Colonic mucosa (tissue), 4 donors: ENCODE measurements at regions not wholly inside any gene's neighbourhood (a gene's known extent, or its start where the extent isn't known, plus 50 kb on each side); places are given as distances from the start of the nearest gene placed in this dataset.

Source experiments
- DNase-seq: peaks from one replicate; pipeline ENCODE4 v3.0.0-alpha.2; 2020
- H3K27ac ChIP-seq: fragments of 200-600 bp; one replicate; pipeline ENCODE4 v1.8.0; 2021
- H3K27me3 ChIP-seq: fragments of 200-600 bp; one replicate; pipeline ENCODE4 v1.8.0; 2021
- H3K36me3 ChIP-seq: fragments of 200-600 bp; one replicate; pipeline ENCODE4 v1.8.0; 2021
- H3K4me1 ChIP-seq: fragments of 200-600 bp; one replicate; pipeline ENCODE4 v1.8.0; 2021; ENCODE audit warnings: mild to moderate bottlenecking
- H3K4me3 ChIP-seq: fragments of 200-600 bp; one replicate; pipeline ENCODE4 v1.8.0; 2021
- H3K9ac ChIP-seq, 2 donors: one replicate each; pipeline ENCODE4 v1.7.0; 2013; ENCODE audit warnings: control low read depth in 2 of 2, low read depth in 2 of 2, low read length in 2 of 2
- H3K9me3 ChIP-seq: fragments of 200-600 bp; one replicate; pipeline ENCODE4 v1.8.0; 2021
- CTCF ChIP-seq: fragments of 200-600 bp; IDR thresholded peaks from one replicate; pipeline ENCODE4 v1.8.0; 2022; ENCODE audit warnings: antibody characterized with exemption, mild to moderate bottlenecking
- intact Hi-C: fragments of 100-400 bp; cut with DNase I; formaldehyde crosslinking; loops from one replicate; pipeline ENCODE4 v1.14.1; 2022
- donor health status: healthy.
- donor health status: DM: no; HTN: no; CAD: no.
- donor health status: DM: no; HTN: no; CAD: no.

GRCh38 chr21:16312321-16312720, 582.5 kb downstream of the USP25 start:
- H3K27ac ChIP-seq, result no peak overlapping the region
- H3K36me3 ChIP-seq, result no peaks in the 10 kb centered on the region
- intact Hi-C loops, result no loop called here
- no peak for TF ChIP-seq CTCF
- no peak for DNase-seq
- H3K9me3 ChIP-seq, result no peaks in the 10 kb centered on the region
- no peaks in the 10 kb centered on the region for H3K4me1 ChIP-seq
- no peak overlapping the region for H3K9ac ChIP-seq
- H3K4me3 ChIP-seq, result no peak overlapping the region
- no peaks in the 10 kb centered on the region for H3K27me3 ChIP-seq

- H3K9me3 ChIP-seq, result no peaks in the 10 kb centered on the region
- H3K27me3 ChIP-seq, result no peaks in the 10 kb centered on the region
- H3K4me1 ChIP-seq, result no peaks in the 10 kb centered on the region
- no peak overlapping the region for H3K9ac ChIP-seq
- H3K4me3 ChIP-seq, result no peak overlapping the region
- no peak overlapping the region for H3K27ac ChIP-seq
- intact Hi-C loops, result no loop called here
- no peak for DNase-seq
- H3K36me3 ChIP-seq, result no peaks in the 10 kb centered on the region
- TF ChIP-seq CTCF, result no peak
These were observed 585.4 kb downstream of the USP25 start for GRCh38 chr21:16315223-16315622.

GRCh38 chr21:16318651-16319300, 589.0 kb downstream of the USP25 start:
- Histone ChIP-seq H3K4me1 (no peaks in the 10 kb centered on the region), H3K4me3 (no peak overlapping the region), H3K36me3 (no peaks in the 10 kb centered on the region), H3K27me3 (no peaks in the 10 kb centered on the region), H3K9me3 (no peaks in the 10 kb centered on the region), H3K27ac (no peak overlapping the region), H3K9ac (no peak overlapping the region)
- no peak for DNase-seq
- intact Hi-C loops, result no loop called here
- no peak for TF ChIP-seq CTCF

GRCh38 chr21:16320110-16320509, 590.3 kb downstream of the USP25 start:
- intact Hi-C loops, result no loop called here
- Histone ChIP-seq H3K4me1 (no peaks in the 10 kb centered on the region), H3K9me3 (no peaks in the 10 kb centered on the region), H3K27me3 (no peaks in the 10 kb centered on the region), H3K36me3 (no peaks in the 10 kb centered on the region), H3K9ac (no peak overlapping the region), H3K27ac (no peak overlapping the region), H3K4me3 (no peak overlapping the region)
- TF ChIP-seq CTCF, result no peak
- DNase-seq, result no peak

GRCh38 chr21:16322454-16322853, 592.7 kb downstream of the USP25 start:
- intact Hi-C loops, result no loop called here
- Histone ChIP-seq H3K27ac (no peak overlapping the region), H3K9me3 (no peaks in the 10 kb centered on the region), H3K36me3 (no peaks in the 10 kb centered on the region), H3K4me1 (no peaks in the 10 kb centered on the region), H3K27me3 (no peaks in the 10 kb centered on the region), H3K4me3 (no peak overlapping the region), H3K9ac (no peak overlapping the region)
- no peak for DNase-seq
- no peak for TF ChIP-seq CTCF
